A549 (cell line): ENCODE measurements at regions not wholly inside any gene's neighbourhood (a gene's known extent, or its start where the extent isn't known, plus 50 kb on each side); places are given as distances from the start of the nearest gene placed in this dataset.

Experiments used
- ATAC-seq, 2 experiments: fragments of 200-7000 bp in 1 of 2; fragments of >200 bp in 1 of 2; cut with Nextera tagmentation in 1 of 2; cut with Tn5 transposase in 1 of 2; 3 replicates each; pipeline versions ENCODE4 v1.8.0 to v1.9.1; 2018 to 2020; ENCODE audit warnings: mild to moderate bottlenecking in 1 of 2, moderate library complexity in 1 of 2
- CTCF ChIA-PET: fragments of 300-600 bp; sonication (Branson Sonifier 250); formaldehyde crosslinking; extraction: SDS; loops from one replicate; lab custom pipeline; 2021; ENCODE audit warnings: antibody characterized with exemption, inconsistent platforms; lab: Yijun Ruan, JAX
- POLR2A ChIA-PET: fragments of 350-600 bp; formaldehyde crosslinking; extraction: SDS; loops from one replicate; lab custom pipeline; 2021; ENCODE audit warnings: antibody characterized with exemption, inconsistent platforms; lab: Yijun Ruan, JAX
- DNase-seq, 2 experiments: peaks; one replicate each; pipeline versions ENCODE4 v3.0.0 to v3.0.0-alpha.2; 2011 to 2016; ENCODE audit warnings: low read depth in 1 of 2, low spot score in 1 of 2
- FAIRE-seq: peaks from 2 replicates; lab custom pipeline; 2011; peaks lifted over from hg19 to GRCh38; lab: Jason Lieb, UNC
- H3K27ac ChIP-seq, 2 experiments: fragments of >200 bp; sonication (Bioruptor Twin); formaldehyde crosslinking; 3 replicates each; pipeline ENCODE4 v1.5.1; 2016 to 2017
- H3K4me1 ChIP-seq: fragments of >200 bp; sonication (Bioruptor Twin); formaldehyde crosslinking; 3 replicates; pipeline ENCODE4 v1.6.1; 2016
- H3K4me2 ChIP-seq: fragments of >200 bp; sonication (Bioruptor Twin); formaldehyde crosslinking; 3 replicates; pipeline ENCODE4 v1.6.1; 2016
- H3K4me3 ChIP-seq: fragments of >200 bp; sonication (Bioruptor Twin); formaldehyde crosslinking; 3 replicates; pipeline ENCODE4 v1.5.1; 2016
- H3K9me3 ChIP-seq: fragments of >200 bp; sonication (Bioruptor Twin); formaldehyde crosslinking; 3 replicates; pipeline ENCODE4 v1.6.1; 2016
- BHLHE40 ChIP-seq: IDR thresholded peaks from 2 replicates; pipeline ENCODE4 v1.6.1; 2012; ENCODE audit warnings: low read depth, low read length, inconsistent platforms
- CHD2 ChIP-seq: fragments of 150-350 bp; IDR thresholded peaks from 2 replicates; pipeline ENCODE4 v1.6.1; 2014; ENCODE audit warnings: low read length; ENCODE audit not compliant: partially characterized antibody
- E2F6 ChIP-seq: IDR thresholded peaks from 2 replicates; pipeline ENCODE4 v1.6.1; 2012; ENCODE audit warnings: low read depth, borderline replicate concordance
- EHMT2 ChIP-seq: fragments of 200-600 bp; sonication (generic); IDR thresholded peaks from 2 replicates; pipeline ENCODE4 v1.6.1; 2016; ENCODE audit warnings: antibody characterized with exemption, low read depth, mild to moderate bottlenecking, moderate library complexity
- EP300 ChIP-seq, 2 experiments: fragments of >200 bp; sonication (Bioruptor Twin); formaldehyde crosslinking; IDR thresholded peaks; 2 replicates in 1 of 2; 3 replicates in 1 of 2; pipeline ENCODE4 v1.6.1; 2016 to 2017
- FOXS1 ChIP-seq: fragments of 250-450 bp; sonication (Bioruptor Pico); IDR thresholded peaks from 2 replicates; pipeline ENCODE4 v1.5.0; 2020; ENCODE audit warnings: mild to moderate bottlenecking, moderate library complexity
- HES2 ChIP-seq: fragments of >200 bp; sonication (Bioruptor Twin); formaldehyde crosslinking; IDR thresholded peaks from 2 replicates; pipeline ENCODE4 v1.6.1; 2016
- HOXB13 ChIP-seq: fragments of 250-450 bp; sonication (Bioruptor Pico); IDR thresholded peaks from 2 replicates; pipeline ENCODE4 v1.5.0; 2020; ENCODE audit warnings: low read depth, mild to moderate bottlenecking, moderate library complexity
- JUN ChIP-seq, 2 experiments: fragments of >200 bp; sonication (Bioruptor Twin); formaldehyde crosslinking; IDR thresholded peaks; 2 replicates in 1 of 2; 3 replicates in 1 of 2; pipeline ENCODE4 v1.6.1; 2016 to 2017
- JUNB ChIP-seq: fragments of >200 bp; sonication (Bioruptor Twin); formaldehyde crosslinking; IDR thresholded peaks from 2 replicates; pipeline ENCODE4 v1.6.1; 2016
- MAFK ChIP-seq: fragments of 450-650 bp; IDR thresholded peaks from 2 replicates; pipeline ENCODE4 v1.6.1; 2014; ENCODE audit not compliant: partially characterized antibody
- MAX ChIP-seq: IDR thresholded peaks from 2 replicates; pipeline ENCODE4 v1.6.1; 2012
- MYC ChIP-seq: IDR thresholded peaks from 2 replicates; pipeline ENCODE4 v1.6.1; 2012; ENCODE audit warnings: mild to moderate bottlenecking, inconsistent platforms, low read length, improper control_type of control experiment, borderline replicate concordance
- NFE2L2 ChIP-seq: fragments of 150-350 bp; conservative IDR thresholded peaks from 2 replicates; pipeline ENCODE4 v1.6.1; 2014; ENCODE audit warnings: low read length
- NPAS2 ChIP-seq: fragments of 250-450 bp; sonication (Bioruptor Pico); IDR thresholded peaks from 2 replicates; pipeline ENCODE4 v1.8.0; 2022; ENCODE audit warnings: mild to moderate bottlenecking, moderate library complexity, borderline replicate concordance
- POLR2A ChIP-seq: IDR thresholded peaks from 2 replicates; pipeline ENCODE4 v1.6.1; 2012; ENCODE audit warnings: mild to moderate bottlenecking, low read length
- RCOR1 ChIP-seq: fragments of 150-350 bp; IDR thresholded peaks from 2 replicates; pipeline ENCODE4 v1.6.1; 2014; ENCODE audit warnings: antibody characterized with exemption, low read length, low read depth
- REST ChIP-seq: fragments of 200-600 bp; sonication (generic); IDR thresholded peaks from 2 replicates; pipeline ENCODE4 v1.6.1; 2016; ENCODE audit warnings: antibody characterized with exemption, mild to moderate bottlenecking, moderate library complexity
- RFX5 ChIP-seq: fragments of 450-650 bp; IDR thresholded peaks from 2 replicates; pipeline ENCODE4 v1.7.1; 2014; ENCODE audit warnings: antibody characterized with exemption, mild to moderate bottlenecking, moderate library complexity
- TP53 ChIP-seq: fragments of 250-450 bp; sonication (Bioruptor Pico); IDR thresholded peaks from 2 replicates; pipeline ENCODE4 v1.5.0; 2021; ENCODE audit warnings: mild to moderate bottlenecking, moderate library complexity
- USF2 ChIP-seq: fragments of 450-650 bp; IDR thresholded peaks from 2 replicates; pipeline ENCODE4 v1.6.1; 2014; ENCODE audit warnings: antibody characterized with exemption
- ZC3H11A ChIP-seq: fragments of 450-650 bp; IDR thresholded peaks from 2 replicates; pipeline ENCODE4 v1.6.1; 2014; ENCODE audit warnings: antibody characterized with exemption, mild to moderate bottlenecking
- WGBS: methylation state at CpG from one replicate; pipeline ENCODE4 v1.1.6; 2017; ENCODE audit errors: missing lambda C conversion rate; 5-methylcytosine and 5-hydroxymethylcytosine counted together

- Histone ChIP-seq H3K9me3 (no peaks in the 10 kb centered on the region), H3K4me1 (no peaks in the 10 kb centered on the region), H3K4me3 (no peak overlapping the region), H3K4me2 (no peak overlapping the region), H3K27ac (no peak overlapping the region)
- ATAC-seq (no peak), FAIRE-seq (no peak), DNase-seq (no peak)
- no peak for TF ChIP-seq MAFK
- TF ChIP-seq HOXB13 (CRISPR knock-in tag), result no peak
- TF ChIP-seq HES2, result no peak
- TF ChIP-seq FOXS1 (CRISPR knock-in tag), result no peak
- no peak for TF ChIP-seq TP53
- TF ChIP-seq POLR2A, result no peak
- TF ChIP-seq NFE2L2, result no peak
- no peak for TF ChIP-seq E2F6
- no peak for TF ChIP-seq CHD2
- CTCF ChIA-PET, result no interaction called here
- 9% methylated on average over 1 of the region's 1 CpG for WGBS
- POLR2A ChIA-PET, result no interaction called here
Measured at GRCh38 chr4:20493761-20494353, 206.4 kb upstream of the PACRGL start.

- Histone ChIP-seq H3K27ac (no peak overlapping the region), H3K9me3 (no peaks in the 10 kb centered on the region), H3K4me3 (no peak overlapping the region), H3K4me1 (no peaks in the 10 kb centered on the region)
- 61% methylated on average over 1 of the region's 1 CpG for WGBS
- ChIA-PET CTCF (no interaction called here), POLR2A (no interaction called here)
- FAIRE-seq (no peak), DNase-seq (no peak), ATAC-seq (no peak)
- TF ChIP-seq JUN (IDR thresholded peaks at IDR 0.05) (no peak), USF2 (no peak), NPAS2 (CRISPR knock-in tag) (no peak), BHLHE40 (no peak), EHMT2 (no peak), CHD2 (no peak), HES2 (no peak), ZC3H11A (no peak), EP300 (IDR thresholded peaks at IDR 0.05) (no peak), MYC (no peak), NFE2L2 (no peak), MAX (no peak), RFX5 (no peak), TP53 (no peak)
- TF ChIP-seq, all 56 proteins: peak for 0
- no peak overlapping the region for H3K4me2 ChIP-seq
Measured at GRCh38 chr4:20496068-20496467, 204.2 kb upstream of the PACRGL start.

- ATAC-seq (no peak), FAIRE-seq (no peak), DNase-seq (no peak)
- TF ChIP-seq JUN (IDR thresholded peaks at IDR 0.05), result no peak
- TF ChIP-seq REST, result no peak
- TF ChIP-seq MYC, result no peak
- no peak for TF ChIP-seq RCOR1
- TF ChIP-seq JUNB, result no peak
- POLR2A ChIA-PET, result no interaction called here
- CTCF ChIA-PET, result no interaction called here
- 1% methylated on average over 3 of the region's 3 CpGs for WGBS
- Histone ChIP-seq H3K9me3 (no peaks in the 10 kb centered on the region), H3K27ac (no peak overlapping the region), H3K4me3 (no peak overlapping the region), H3K4me2 (no peak overlapping the region), H3K4me1 (no peaks in the 10 kb centered on the region)
Measured at GRCh38 chr4:20504146-20504545, 196.1 kb upstream of the PACRGL start.
